Neuronal stem cell (in vitro differentiated cells): ENCODE measurements at regions not wholly inside any gene's neighbourhood (a gene's known extent, or its start where the extent isn't known, plus 50 kb on each side); places are given as distances from the start of the nearest gene placed in this dataset.

Experiments used
- DNase-seq: peaks from one replicate; pipeline ENCODE4 v3.0.0-alpha.2; 2013; ENCODE audit warnings: low spot score
- H2AFZ ChIP-seq: one replicate; pipeline ENCODE4 v1.6.1; 2013; ENCODE audit warnings: mild to moderate bottlenecking, low read length, inconsistent platforms
- H2AK5ac ChIP-seq: 2 replicates; pipeline ENCODE4 v1.6.1; 2013; ENCODE audit warnings: low read depth, mild to moderate bottlenecking, inconsistent platforms, low read length, moderate library complexity, mixed read lengths
- H2BK120ac ChIP-seq: 2 replicates; pipeline ENCODE4 v1.6.1; 2013; ENCODE audit warnings: low read depth, mild to moderate bottlenecking, inconsistent platforms, low read length, moderate library complexity, mixed read lengths
- H2BK12ac ChIP-seq: one replicate; pipeline ENCODE4 v1.6.1; 2013; ENCODE audit warnings: low read length, inconsistent platforms
- H2BK15ac ChIP-seq: 2 replicates; pipeline ENCODE4 v1.6.1; 2013; ENCODE audit warnings: mild to moderate bottlenecking, low read length, inconsistent platforms, mixed read lengths
- H2BK5ac ChIP-seq: one replicate; pipeline ENCODE4 v1.6.1; 2013; ENCODE audit warnings: inconsistent platforms, mild to moderate bottlenecking, low read length, moderate library complexity
- H3K14ac ChIP-seq: one replicate; pipeline ENCODE4 v1.6.1; 2013; ENCODE audit warnings: low read length, inconsistent platforms
- H3K18ac ChIP-seq: 2 replicates; pipeline ENCODE4 v1.6.1; 2013; ENCODE audit warnings: low read length, inconsistent platforms
- H3K23ac ChIP-seq: 2 replicates; pipeline ENCODE4 v1.6.1; 2013; ENCODE audit warnings: low read depth, mild to moderate bottlenecking, mixed read lengths, low read length, inconsistent platforms; ENCODE audit not compliant: poor library complexity
- H3K27ac ChIP-seq: replicated peaks from 3 replicates; pipeline ENCODE4 v1.5.1; 2013; ENCODE audit warnings: low read length, inconsistent platforms
- H3K27me3 ChIP-seq, 3 experiments: 2 replicates each; pipeline ENCODE4 v1.6.1; 2013; ENCODE audit warnings: low read length in 3 of 3, mild to moderate bottlenecking in 2 of 3, inconsistent platforms in 1 of 3, low read depth in 1 of 3, mixed read lengths in 1 of 3, moderate library complexity in 1 of 3; ENCODE audit not compliant: control insufficient read depth in 3 of 3, insufficient read depth in 3 of 3
- H3K36me3 ChIP-seq, 2 donors: replicated peaks in 1 of 2; 2 replicates each; pipeline ENCODE4 v1.6.1; 2013; ENCODE audit warnings: low read length in 2 of 2; ENCODE audit not compliant: control insufficient read depth in 2 of 2, insufficient read depth in 2 of 2
- H3K4ac ChIP-seq: 2 replicates; pipeline ENCODE4 v1.6.1; 2013; ENCODE audit warnings: inconsistent platforms, mild to moderate bottlenecking, low read length, moderate library complexity
- H3K4me1 ChIP-seq, 2 donors: 1 replicate in 1 of 2; 2 replicates in 1 of 2; pipeline ENCODE4 v1.6.1; 2013; ENCODE audit warnings: low read length in 2 of 2, low read depth in 1 of 2; ENCODE audit not compliant: control insufficient read depth in 2 of 2, insufficient read depth in 1 of 2
- H3K4me2 ChIP-seq: one replicate; pipeline ENCODE4 v1.6.1; 2013; ENCODE audit warnings: mild to moderate bottlenecking, low read length, inconsistent platforms; ENCODE audit not compliant: insufficient read depth, poor library complexity, severe bottlenecking
- H3K4me3 ChIP-seq, 2 donors: 2 replicates each; pipeline ENCODE4 v1.5.1; 2013; ENCODE audit warnings: low read length in 2 of 2, mild to moderate bottlenecking in 2 of 2, inconsistent platforms in 1 of 2, moderate library complexity in 1 of 2
- H3K79me1 ChIP-seq: one replicate; pipeline ENCODE4 v1.6.1; 2013; ENCODE audit warnings: low read depth, mild to moderate bottlenecking, inconsistent platforms, low read length, moderate library complexity
- H3K9ac ChIP-seq: one replicate; pipeline ENCODE4 v1.6.1; 2013; ENCODE audit warnings: mild to moderate bottlenecking, low read depth, low read length, inconsistent platforms; ENCODE audit not compliant: poor library complexity
- H3K9me3 ChIP-seq, 2 donors: replicated peaks in 1 of 2; 2 replicates each; pipeline versions ENCODE3 to v1.6.1; 2013; ENCODE audit warnings: low read length in 2 of 2, mild to moderate bottlenecking in 2 of 2, inconsistent platforms in 1 of 2, low read depth in 1 of 2, mixed read lengths in 1 of 2, moderate library complexity in 1 of 2; ENCODE audit not compliant: control insufficient read depth in 2 of 2, insufficient read depth in 1 of 2
- H4K8ac ChIP-seq: one replicate; pipeline ENCODE4 v1.6.1; 2013; ENCODE audit warnings: low read depth, mild to moderate bottlenecking, inconsistent platforms, low read length, moderate library complexity
- H4K91ac ChIP-seq: one replicate; pipeline ENCODE4 v1.6.1; 2013; ENCODE audit warnings: low read length, low read depth, mild to moderate bottlenecking, inconsistent platforms; ENCODE audit not compliant: poor library complexity
- WGBS, 2 donors: extraction: QIAGEN DNeasy Blood & Tissue Kit; methylation state at CpG; one replicate each; pipeline ENCODE4 v1.1.7; 2013; ENCODE audit warnings: missing lambda C conversion rate in 2 of 2, mixed read lengths in 1 of 2; ENCODE audit not compliant: insufficient read length in 2 of 2, insufficient replicate concordance in 1 of 2; ENCODE audit errors: extremely low coverage in 2 of 2; 5-methylcytosine and 5-hydroxymethylcytosine counted together

GRCh38 chr9:83141887-83142286 is 78.9 kb upstream of the RASEF start:
- H4K91ac ChIP-seq: no peak overlapping the region
- no peak overlapping the region for H3K4me3 ChIP-seq
- H3K27ac ChIP-seq: no peak overlapping the region
- H2AFZ ChIP-seq: no peak overlapping the region
- H2BK12ac ChIP-seq: no peak overlapping the region
- no peak overlapping the region for H3K18ac ChIP-seq
- no peak overlapping the region for H3K4ac ChIP-seq
- no peak overlapping the region for H2BK120ac ChIP-seq
- H3K4me1 ChIP-seq: no peaks in the 10 kb centered on the region
- H3K79me1 ChIP-seq: no peaks in the 10 kb centered on the region
- no peak overlapping the region for H4K8ac ChIP-seq
- H3K36me3 ChIP-seq: no peaks in the 10 kb centered on the region
- no peak overlapping the region for H2BK15ac ChIP-seq
- H2AK5ac ChIP-seq: no peak overlapping the region
- H3K9me3 ChIP-seq: no peaks in the 10 kb centered on the region
- no peak overlapping the region for H3K14ac ChIP-seq
- no peak overlapping the region for H3K9ac ChIP-seq
- DNase-seq: no peak
- H3K23ac ChIP-seq: no peak overlapping the region
- no peaks in the 10 kb centered on the region for H3K27me3 ChIP-seq
- no peak overlapping the region for H3K4me2 ChIP-seq
- H2BK5ac ChIP-seq: no peak overlapping the region

- no peak overlapping the region for H3K23ac ChIP-seq
- no peaks in the 10 kb centered on the region for H3K27me3 ChIP-seq
- H2BK120ac ChIP-seq: no peak overlapping the region
- H4K8ac ChIP-seq: no peak overlapping the region
- no CpG with 5 or more reads among the region's 1 CpG for whole genome bisulfite sequencing, 2 donors
- no peaks in the 10 kb centered on the region for H3K79me1 ChIP-seq
- no peak overlapping the region for H3K27ac ChIP-seq
- no peak overlapping the region for H3K14ac ChIP-seq
- H2BK12ac ChIP-seq: no peak overlapping the region
- no peak overlapping the region for H2BK5ac ChIP-seq
- H2AK5ac ChIP-seq: no peak overlapping the region
- H4K91ac ChIP-seq: no peak overlapping the region
- no peak overlapping the region for H2BK15ac ChIP-seq
- H3K9ac ChIP-seq: no peak overlapping the region
- no peak overlapping the region for H3K4me2 ChIP-seq
- no peak overlapping the region for H3K4ac ChIP-seq
- no peak overlapping the region for H3K18ac ChIP-seq
- H3K4me3 ChIP-seq: no peak overlapping the region
- H2AFZ ChIP-seq: no peak overlapping the region
- H3K36me3 ChIP-seq: no peaks in the 10 kb centered on the region
- H3K9me3 ChIP-seq: no peaks in the 10 kb centered on the region
- no peaks in the 10 kb centered on the region for H3K4me1 ChIP-seq
- DNase-seq: no peak
These were observed 77.1 kb upstream of the RASEF start for GRCh38 chr9:83140061-83140460.

GRCh38 chr9:83138422-83139135 is 75.6 kb upstream of the RASEF start:
- DNase-seq: no peak
- no peak overlapping the region for H3K23ac ChIP-seq
- WGBS, 2 donors: no CpG with 5 or more reads among the region's 4 CpGs

GRCh38 chr9:83133316-83133715 is 70.4 kb upstream of the RASEF start:
- no peak overlapping the region for H3K18ac ChIP-seq
- H3K4me3 ChIP-seq: no peak overlapping the region
- H3K14ac ChIP-seq: no peak overlapping the region
- no peaks in the 10 kb centered on the region for H3K27me3 ChIP-seq
- no peak overlapping the region for H2BK15ac ChIP-seq
- no peak overlapping the region for H2BK5ac ChIP-seq
- DNase-seq: no peak
- H3K23ac ChIP-seq: no peak overlapping the region
- WGBS, 2 donors: no CpG with 5 or more reads among the region's 2 CpGs
- H3K4ac ChIP-seq: no peak overlapping the region
- H3K36me3 ChIP-seq: no peaks in the 10 kb centered on the region
- H3K4me2 ChIP-seq: no peak overlapping the region
- no peak overlapping the region for H3K9ac ChIP-seq
- no peak overlapping the region for H2AFZ ChIP-seq
- no peak overlapping the region for H3K27ac ChIP-seq
- no peak overlapping the region for H4K8ac ChIP-seq
- H2BK12ac ChIP-seq: no peak overlapping the region
- H3K4me1 ChIP-seq: no peaks in the 10 kb centered on the region
- no peak overlapping the region for H2AK5ac ChIP-seq
- no peaks in the 10 kb centered on the region for H3K79me1 ChIP-seq
- H3K9me3 ChIP-seq: peaks cover 0 to 2% of the 10 kb centered on the region in 2 donors
- H2BK120ac ChIP-seq: no peak overlapping the region
- H4K91ac ChIP-seq: no peak overlapping the region

More at GRCh38 chr9:83138422-83139135, 75.6 kb upstream of the RASEF start:
- Histone ChIP-seq H3K4me1 (no peaks in the 10 kb centered on the region), H3K4ac (no peak overlapping the region), H2AFZ (no peak overlapping the region), H2BK120ac (no peak overlapping the region), H2BK12ac (no peak overlapping the region), H3K4me2 (no peak overlapping the region), H2BK15ac (no peak overlapping the region), H3K14ac (no peak overlapping the region), H2AK5ac (no peak overlapping the region), H3K36me3 (no peaks in the 10 kb centered on the region), H4K91ac (no peak overlapping the region), H3K9ac (no peak overlapping the region), H3K79me1 (no peaks in the 10 kb centered on the region), H3K9me3 (no peaks in the 10 kb centered on the region), H3K27ac (no peak overlapping the region), H3K18ac (no peak overlapping the region), H4K8ac (no peak overlapping the region), H3K27me3 (no peaks in the 10 kb centered on the region), H2BK5ac (no peak overlapping the region), H3K4me3 (no peak overlapping the region)
